ENCODE measurements at regions not wholly inside any gene's neighbourhood (a gene's known extent, or its start where the extent isn't known, plus 50 kb on each side); places are given as distances from the start of the nearest gene placed in this dataset.
"Not testable (repeated sequence)": the region's sequence is repeated elsewhere in the genome, so short reads cannot be mapped to it uniquely, and the experiment has no call there.

DNA sequence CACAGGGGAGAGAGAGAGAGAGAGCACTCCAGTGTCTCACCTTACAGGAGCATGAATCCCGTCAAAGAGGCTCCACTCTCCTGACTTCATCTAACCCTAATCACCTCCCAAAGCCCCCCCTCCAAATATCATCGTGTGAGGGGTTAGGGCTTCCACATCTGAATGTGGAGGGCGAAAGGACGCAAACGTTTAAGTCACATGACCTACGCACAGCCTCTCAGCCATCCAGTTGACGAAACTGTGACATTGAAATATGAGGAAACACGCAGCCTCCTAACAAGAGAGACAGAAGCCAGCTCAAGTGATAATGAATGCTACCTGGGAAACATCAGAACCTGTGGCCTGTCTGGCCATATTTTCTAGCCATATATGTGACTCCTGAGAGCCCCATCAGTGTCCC lies 63.7 kb downstream of the MATN1 start:
- POLR2A ChIA-PET: no interaction called here
- no peak for TF ChIP-seq KAT2A (conservative IDR thresholded peaks at IDR 0.05; ENCODE audit: control insufficient read depth, low read depth, low read length)
- TF ChIP-seq NR2F1 (conservative IDR thresholded peaks at IDR 0.05): no peak
- no peak for TF ChIP-seq MXI1 (IDR thresholded peaks at IDR 0.05; ENCODE audit: low read depth, low read length)
- no peak for TF ChIP-seq SUZ12 (IDR thresholded peaks at IDR 0.05; ENCODE audit: unreplicated experiment)
- TF ChIP-seq TARDBP (IDR thresholded peaks at IDR 0.05; ENCODE audit: borderline replicate concordance): no peak
- no peak for TF ChIP-seq SMC3 (IDR thresholded peaks at IDR 0.05; ENCODE audit: borderline replicate concordance, low read length)
- no peak overlapping the region for H3K9ac ChIP-seq (ENCODE audit: control insufficient read depth, insufficient read depth, low read length)
- H3K4me2 ChIP-seq (ENCODE audit: control insufficient read depth, insufficient read depth): no peak overlapping the region
- H3K4me3 ChIP-seq: no peak overlapping the region
- FAIRE-seq (no peak), DNase-seq (ENCODE audit: low read depth, low spot score) (no peak), ATAC-seq (no peak)
- H3K27ac ChIP-seq (ENCODE audit: control insufficient read depth, insufficient read depth): no peak overlapping the region
- H3K79me2 ChIP-seq (ENCODE audit: control insufficient read depth, insufficient read depth, low read length): no peaks in the 10 kb centered on the region
- no TSS peak for BruUV-seq (replicated peaks)
- H4K20me1 ChIP-seq (ENCODE audit: control insufficient read depth, insufficient read depth): no peaks in the 10 kb centered on the region
- intact Hi-C loops (cut with micrococcal nuclease; ENCODE audit: unreplicated experiment) (no loop called here), in situ Hi-C loops (cut with MboI) (no loop called here)
- no peaks in the 10 kb centered on the region; a peak in 1 of 4 replicates for H3K27me3 ChIP-seq (replicated peaks in 1 of 2; ENCODE audit: control insufficient read depth in 2 of 2, insufficient read depth in 2 of 2, low read length in 1 of 2)
- WGBS (ENCODE audit: insufficient coverage, insufficient replicate concordance, low lambda C conversion rate, missing lambda C conversion rate): 21% methylated on average over 8 of the region's 8 CpGs
- no peaks in the 10 kb centered on the region; the same call in 2 of the 3 replicates for H3K9me3 ChIP-seq (replicated peaks; ENCODE audit: control insufficient read depth, insufficient read depth, low read length)
- no peak overlapping the region for H2AFZ ChIP-seq (ENCODE audit: control insufficient read depth, low read depth, low read length)
- H3K4me1 ChIP-seq (ENCODE audit: control insufficient read depth, insufficient read depth, low read length): no peaks in the 10 kb centered on the region
- RAD21 ChIA-PET (ENCODE audit: unreplicated experiment): no interaction called here
- SMC1A ChIA-PET (ENCODE audit: uncharacterized antibody, unreplicated experiment): no interaction called here
- CTCF ChIA-PET: no interaction called here
- H3K36me3 ChIP-seq (ENCODE audit: control insufficient read depth in 2 of 2, insufficient read depth in 2 of 2, low read length in 1 of 2): no peaks in the 10 kb centered on the region

DNA sequence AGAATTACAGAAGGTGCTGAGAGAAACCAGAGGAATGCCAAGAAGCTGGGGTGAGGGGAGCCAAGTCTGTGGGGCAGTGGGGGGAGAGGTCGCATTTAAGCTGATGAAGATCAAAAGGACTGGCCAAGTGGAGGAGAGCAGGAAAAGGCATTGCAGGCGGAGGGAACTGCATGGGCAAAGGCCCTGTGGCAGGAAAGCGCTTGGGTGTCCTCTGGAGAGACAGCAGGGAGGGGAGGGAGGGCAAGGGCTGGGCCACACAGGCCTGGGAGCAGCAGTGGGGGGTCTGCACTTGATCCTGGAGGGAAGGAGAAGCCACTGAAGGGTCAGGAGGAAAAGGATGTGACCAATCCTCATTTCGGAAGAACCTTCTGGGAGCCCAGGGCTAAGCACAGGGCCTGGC lies 65.0 kb downstream of the MATN1 start:
- H3K27me3 ChIP-seq (replicated peaks in 1 of 2; ENCODE audit: control insufficient read depth in 2 of 2, insufficient read depth in 2 of 2, low read length in 1 of 2); DNase-seq (ENCODE audit: low read depth, low spot score); H3K36me3 ChIP-seq (ENCODE audit: control insufficient read depth in 2 of 2, insufficient read depth in 2 of 2, low read length in 1 of 2); SMC1A ChIA-PET (ENCODE audit: uncharacterized antibody, unreplicated experiment); H3K9me3 ChIP-seq (replicated peaks; ENCODE audit: control insufficient read depth, insufficient read depth, low read length); H4K20me1 ChIP-seq (ENCODE audit: control insufficient read depth, insufficient read depth); POLR2A ChIA-PET; H3K4me3 ChIP-seq; BruUV-seq (replicated peaks); in situ Hi-C loops (cut with MboI); H3K79me2 ChIP-seq (ENCODE audit: control insufficient read depth, insufficient read depth, low read length); H3K27ac ChIP-seq (ENCODE audit: control insufficient read depth, insufficient read depth); FAIRE-seq; CTCF ChIA-PET; ATAC-seq; RAD21 ChIA-PET (ENCODE audit: unreplicated experiment); H3K4me2 ChIP-seq (ENCODE audit: control insufficient read depth, insufficient read depth); H3K4me1 ChIP-seq (ENCODE audit: control insufficient read depth, insufficient read depth, low read length); H2AFZ ChIP-seq (ENCODE audit: control insufficient read depth, low read depth, low read length); intact Hi-C loops (cut with micrococcal nuclease; ENCODE audit: unreplicated experiment); H3K9ac ChIP-seq (ENCODE audit: control insufficient read depth, insufficient read depth, low read length): not testable (repeated sequence)
- 42% methylated on average over 3 of the region's 4 CpGs for WGBS (ENCODE audit: insufficient coverage, insufficient replicate concordance, low lambda C conversion rate, missing lambda C conversion rate)
